ENCODE measurements at regions not wholly inside any gene's neighbourhood (a gene's known extent, or its start where the extent isn't known, plus 50 kb on each side); places are given as distances from the start of the nearest gene placed in this dataset.

- H2BK5ac ChIP-seq (ENCODE audit: low read depth, low read length): no peak overlapping the region
- H3K4me2 ChIP-seq (ENCODE audit: insufficient read depth in 1 of 2, low read depth in 2 of 2, low read length in 2 of 2): no peak overlapping the region
- H3K4me3 ChIP-seq (ENCODE audit: extremely low read depth in 1 of 4, insufficient read depth in 2 of 4, low read depth in 3 of 4, low read length in 4 of 4): no peak overlapping the region
- H2AFZ ChIP-seq (ENCODE audit: low read length): peak overlapping the region; percentile 68; the same call in 1 of the 2 replicates
- H3K56ac ChIP-seq (replicated peaks; ENCODE audit: insufficient read length, low read depth, low read length): no peak overlapping the region
- ChIA-PET CTCF (ENCODE audit: partially characterized antibody) (interaction anchor here (0.5 to 1.1 kb wide), 2 partner anchors 98 to 409 kb away, joined by 3 to 4 read pairs; no protein-coding TSS in a partner anchor), POLR2A (ENCODE audit: partially characterized antibody) (no interaction called here)
- H3K9ac ChIP-seq (replicated peaks in 1 of 4; ENCODE audit: extremely low read depth in 1 of 4, low read depth in 3 of 4, low read length in 3 of 4): no peak overlapping the region
- no peak overlapping the region for H2BK15ac ChIP-seq (ENCODE audit: low read length)
- FAIRE-seq (no peak), DNase-seq (ENCODE audit: low read depth in 1 of 2, low spot score in 2 of 2) (no peak)
- no peak overlapping the region for H4K5ac ChIP-seq (ENCODE audit: insufficient read length, low read depth, low read length)
- peak overlapping the region; percentile 34 for H3K14ac ChIP-seq (ENCODE audit: insufficient read length)
- H3K23me2 ChIP-seq (ENCODE audit: low read depth, low read length): no peaks in the 10 kb centered on the region
- no peak overlapping the region for H2BK12ac ChIP-seq (ENCODE audit: low read depth, low read length)
- no peaks in the 10 kb centered on the region for H3K79me1 ChIP-seq (ENCODE audit: low read depth, low read length)
- peak overlapping the region; percentile 65; the same call in 1 of the 2 replicates for H2AK5ac ChIP-seq (ENCODE audit: low read depth, low read length)
- no peak overlapping the region for H2BK20ac ChIP-seq (ENCODE audit: low read length)
- H3K4me1 ChIP-seq (replicated peaks in 1 of 4; ENCODE audit: control insufficient read depth in 3 of 4, insufficient read depth in 4 of 4, low read length in 3 of 4): no peaks in the 10 kb centered on the region; a peak in 2 of 7 replicates
- TF ChIP-seq SAP30 (IDR thresholded peaks at IDR 0.05; ENCODE audit: insufficient read depth, insufficient replicate concordance, low read length) (no peak), SUZ12 (IDR thresholded peaks at IDR 0.05; ENCODE audit: low read length) (no peak), CHD1 (IDR thresholded peaks at IDR 0.05; ENCODE audit: low read depth, low read length) (no peak)
- TF ChIP-seq, protein P1, sequence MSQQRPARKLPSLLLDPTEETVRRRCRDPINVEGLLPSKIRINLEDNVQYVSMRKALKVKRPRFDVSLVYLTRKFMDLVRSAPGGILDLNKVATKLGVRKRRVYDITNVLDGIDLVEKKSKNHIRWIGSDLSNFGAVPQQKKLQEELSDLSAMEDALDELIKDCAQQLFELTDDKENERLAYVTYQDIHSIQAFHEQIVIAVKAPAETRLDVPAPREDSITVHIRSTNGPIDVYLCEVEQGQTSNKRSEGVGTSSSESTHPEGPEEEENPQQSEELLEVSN (IDR thresholded peaks at IDR 0.05): no peak
- H4K20me1 ChIP-seq (replicated peaks in 1 of 2; ENCODE audit: control insufficient read depth in 1 of 2, insufficient read depth in 2 of 2, low read length in 2 of 2): no peaks in the 10 kb centered on the region
- H3K27me3 ChIP-seq (replicated peaks in 1 of 4; ENCODE audit: control insufficient read depth in 3 of 4, extremely low read depth in 1 of 4, insufficient read depth in 3 of 4, low read length in 3 of 4): no peaks in the 10 kb centered on the region
- H3K23ac ChIP-seq (ENCODE audit: insufficient read length): no peak overlapping the region
- no peak overlapping the region for H3K27ac ChIP-seq (ENCODE audit: low read depth, low read length)
- no peak overlapping the region for H3K4ac ChIP-seq (replicated peaks; ENCODE audit: insufficient read length, low read depth, low read length)
- H4K8ac ChIP-seq (ENCODE audit: extremely low read depth, insufficient read depth, low read length): 0 out of 2 replicates have a peak overlapping the region, but pooled peaks have one; percentile 68
- no peaks in the 10 kb centered on the region for H3K36me3 ChIP-seq (ENCODE audit: control insufficient read depth in 2 of 4, insufficient read depth in 4 of 4, low read length in 3 of 4)
- H3K79me2 ChIP-seq (ENCODE audit: control insufficient read depth in 1 of 2, insufficient read depth in 2 of 2, low read length in 2 of 2): no peaks in the 10 kb centered on the region
- H2BK120ac ChIP-seq (replicated peaks; ENCODE audit: low read depth, low read length): no peak overlapping the region
- H4K91ac ChIP-seq (replicated peaks; ENCODE audit: insufficient read length, low read length): peak overlapping the region; percentile 9
- WGBS, 2 experiments (ENCODE audit: extremely low coverage in 1 of 2, insufficient coverage in 1 of 2, insufficient read length in 1 of 2, insufficient replicate concordance in 2 of 2, low coverage in 1 of 2, low lambda C conversion rate in 2 of 2, missing lambda C conversion rate in 1 of 2): 93% methylated on average over 1 of the region's 1 CpG; no CpG with 5 or more reads in 1 of the 2 experiments
- H3K9me3 ChIP-seq (ENCODE audit: insufficient read depth in 2 of 2, low read depth in 1 of 2, low read length in 1 of 2): no peaks in the 10 kb centered on the region
- no peak overlapping the region; the same call in 1 of the 2 replicates for H3K18ac ChIP-seq (ENCODE audit: extremely low read depth, low read length)
These were observed 213.5 kb upstream of the CRBN start for GRCh38 chr3:3392946-3393345.

Measured in H1 (cell line).